ENCODE measurements at regions not wholly inside any gene's neighbourhood (a gene's known extent, or its start where the extent isn't known, plus 50 kb on each side); places are given as distances from the start of the nearest gene placed in this dataset.

- Histone ChIP-seq H3K79me2 (ENCODE audit: insufficient read depth, low read depth) (no peaks in the 10 kb centered on the region), H3K27ac (no peak overlapping the region), H2AFZ (ENCODE audit: low read depth) (no peak overlapping the region), H3K27me3 (ENCODE audit: insufficient read depth, low read depth) (no peaks in the 10 kb centered on the region), H3K4me1 (ENCODE audit: low read depth, poor library complexity, severe bottlenecking) (no peaks in the 10 kb centered on the region), H3K36me3 (ENCODE audit: insufficient read depth) (0 out of 2 replicates have a peak, but pooled peaks cover 2% of the 10 kb centered on the region), H3K4me2 (no peak overlapping the region), H4K20me1 (ENCODE audit: insufficient read depth) (no peaks in the 10 kb centered on the region), H3K4me3 (IDR thresholded peaks at IDR 0.05; ENCODE audit: insufficient read depth, low read depth, low read length) (no peak overlapping the region), H3K9ac (no peak overlapping the region)
- TF ChIP-seq CTCF (conservative IDR thresholded peaks at IDR 0.05; ENCODE audit: low read depth, low read length) = no peak
These were observed 218.6 kb upstream of the POU5F2 start for GRCh38 chr5:93960042-93960441.

DNA sequence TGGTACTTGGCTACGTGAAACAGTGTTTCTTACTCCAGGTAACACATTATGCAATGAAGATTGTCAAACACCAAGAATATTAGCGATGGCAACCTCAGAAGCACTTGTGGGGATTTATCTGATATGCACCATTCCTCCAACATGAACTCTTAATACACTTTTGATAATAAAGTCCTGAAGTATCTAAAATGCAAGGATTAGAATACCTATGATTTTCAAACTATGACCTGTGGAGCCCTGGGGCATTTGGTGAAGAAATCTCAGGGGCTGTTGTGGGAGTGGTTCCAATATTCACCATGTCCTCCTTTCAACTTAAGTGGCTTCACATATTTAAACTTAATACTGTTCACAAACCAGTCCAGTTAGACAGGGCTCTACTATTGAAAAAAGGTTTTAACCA, 214.6 kb upstream of the POU5F2 start:
- no peak overlapping the region for H3K4me3 ChIP-seq (IDR thresholded peaks at IDR 0.05; ENCODE audit: insufficient read depth, low read depth, low read length)
- H3K4me1 ChIP-seq (ENCODE audit: low read depth, poor library complexity, severe bottlenecking) = no peaks in the 10 kb centered on the region
- no peaks in the 10 kb centered on the region for H4K20me1 ChIP-seq (ENCODE audit: insufficient read depth)
- no peak overlapping the region for H2AFZ ChIP-seq (ENCODE audit: low read depth)
- no peak overlapping the region for H3K9ac ChIP-seq
- no peaks in the 10 kb centered on the region for H3K27me3 ChIP-seq (ENCODE audit: insufficient read depth, low read depth)
- H3K36me3 ChIP-seq (ENCODE audit: insufficient read depth) = 0 out of 2 replicates have a peak, but pooled peaks cover 2% of the 10 kb centered on the region
- H3K79me2 ChIP-seq (ENCODE audit: insufficient read depth, low read depth) = no peaks in the 10 kb centered on the region
- TF ChIP-seq CTCF (conservative IDR thresholded peaks at IDR 0.05; ENCODE audit: low read depth, low read length) = no peak
- no peak overlapping the region for H3K4me2 ChIP-seq
- H3K27ac ChIP-seq = no peak overlapping the region

- Histone ChIP-seq H3K79me2 (ENCODE audit: insufficient read depth, low read depth) (no peaks in the 10 kb centered on the region), H3K9ac (no peak overlapping the region), H3K4me2 (no peak overlapping the region), H3K4me1 (ENCODE audit: low read depth, poor library complexity, severe bottlenecking) (no peaks in the 10 kb centered on the region), H3K27ac (no peak overlapping the region), H4K20me1 (ENCODE audit: insufficient read depth) (no peaks in the 10 kb centered on the region), H2AFZ (ENCODE audit: low read depth) (no peak overlapping the region), H3K27me3 (ENCODE audit: insufficient read depth, low read depth) (no peaks in the 10 kb centered on the region), H3K36me3 (ENCODE audit: insufficient read depth) (0 out of 2 replicates have a peak, but pooled peaks cover 2% of the 10 kb centered on the region), H3K4me3 (IDR thresholded peaks at IDR 0.05; ENCODE audit: insufficient read depth, low read depth, low read length) (no peak overlapping the region)
- TF ChIP-seq CTCF (conservative IDR thresholded peaks at IDR 0.05; ENCODE audit: low read depth, low read length) = no peak
These were observed 213.1 kb upstream of the POU5F2 start for GRCh38 chr5:93954421-93955069.

DNA sequence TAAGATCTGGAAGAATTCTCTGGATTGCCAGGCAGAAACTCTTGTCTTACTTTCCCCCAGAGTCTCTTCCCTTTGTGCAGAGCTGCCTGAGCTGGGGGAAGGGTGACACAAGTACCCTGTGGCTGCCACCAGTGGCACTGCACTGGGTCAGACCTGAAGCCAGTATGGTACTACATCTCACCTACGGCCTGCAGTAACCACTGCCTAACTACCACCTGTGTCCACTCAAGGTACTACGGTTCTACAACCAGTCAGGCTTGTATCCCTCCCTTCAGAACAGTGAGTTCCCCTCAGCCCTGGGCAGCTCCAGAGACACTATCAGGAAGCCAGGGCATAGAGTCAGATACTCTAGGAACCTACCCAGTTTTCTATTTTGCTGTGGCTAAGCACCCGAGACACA, 212.0 kb upstream of the POU5F2 start:
- no peak overlapping the region for H3K27ac ChIP-seq
- no peak overlapping the region for H2AFZ ChIP-seq (ENCODE audit: low read depth)
- no peaks in the 10 kb centered on the region for H3K4me1 ChIP-seq (ENCODE audit: low read depth, poor library complexity, severe bottlenecking)
- no peak overlapping the region for H3K4me2 ChIP-seq
- TF ChIP-seq CTCF (conservative IDR thresholded peaks at IDR 0.05; ENCODE audit: low read depth, low read length) = no peak
- no peaks in the 10 kb centered on the region for H3K27me3 ChIP-seq (ENCODE audit: insufficient read depth, low read depth)
- H3K79me2 ChIP-seq (ENCODE audit: insufficient read depth, low read depth) = no peaks in the 10 kb centered on the region
- no peaks in the 10 kb centered on the region for H4K20me1 ChIP-seq (ENCODE audit: insufficient read depth)
- no peak overlapping the region for H3K9ac ChIP-seq
- 0 out of 2 replicates have a peak, but pooled peaks cover 2% of the 10 kb centered on the region for H3K36me3 ChIP-seq (ENCODE audit: insufficient read depth)
- H3K4me3 ChIP-seq (IDR thresholded peaks at IDR 0.05; ENCODE audit: insufficient read depth, low read depth, low read length) = no peak overlapping the region
